ENCODE measurements at regions not wholly inside any gene's neighbourhood (a gene's known extent, or its start where the extent isn't known, plus 50 kb on each side); places are given as distances from the start of the nearest gene placed in this dataset.

DNA sequence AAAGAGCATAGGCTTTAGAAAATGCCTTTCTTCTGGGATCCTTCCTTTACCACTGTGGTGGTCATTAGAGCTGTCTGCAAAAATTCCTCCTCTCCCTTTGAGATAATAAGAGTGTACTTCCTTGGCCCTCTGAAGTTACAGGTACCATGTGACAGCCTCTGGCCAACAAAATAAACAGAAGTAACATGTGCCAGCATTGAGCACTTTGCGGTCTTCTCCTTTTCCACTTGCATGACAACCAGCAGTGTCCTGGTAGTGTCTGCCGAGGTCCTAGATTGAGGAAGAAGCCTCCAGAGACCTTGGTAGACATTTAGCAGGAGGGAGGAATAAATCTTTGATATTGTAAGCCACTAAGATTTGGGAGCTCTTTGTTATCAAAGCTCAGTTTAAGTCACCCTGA, 87.5 kb upstream of the ARID1B start:
- no peak overlapping the region for H3K4me2 ChIP-seq (ENCODE audit: low read length, poor library complexity, severe bottlenecking)
- H3K79me1 ChIP-seq (replicated peaks; ENCODE audit: low read length, poor library complexity, severe bottlenecking): no peaks in the 10 kb centered on the region
- no peak overlapping the region for H3K18ac ChIP-seq (ENCODE audit: low read depth in 1 of 2, low read length in 2 of 2)
- H2BK5ac ChIP-seq (ENCODE audit: low read depth, low read length, poor library complexity, severe bottlenecking): no peak overlapping the region
- H3K4ac ChIP-seq (ENCODE audit: low read depth in 1 of 2, low read length in 2 of 2): no peak overlapping the region
- peaks cover 3% of the 10 kb centered on the region for H3K4me1 ChIP-seq (ENCODE audit: control insufficient read depth, insufficient read depth, low read depth, low read length)
- H3K4me3 ChIP-seq (ENCODE audit: insufficient read depth in 1 of 2, low read depth in 1 of 2, low read length in 2 of 2): no peak overlapping the region
- no peak overlapping the region for H3K27ac ChIP-seq (ENCODE audit: low read length, poor library complexity, severe bottlenecking)
- H3K14ac ChIP-seq (ENCODE audit: low read length in 2 of 2): no peak overlapping the region
- H2BK12ac ChIP-seq (ENCODE audit: low read length in 2 of 2): no peak overlapping the region
- H2AFZ ChIP-seq (ENCODE audit: low read depth, low read length): no peak overlapping the region
- no peak overlapping the region for H3K9ac ChIP-seq (ENCODE audit: low read length)
- no peak overlapping the region for H3K23ac ChIP-seq (ENCODE audit: low read length in 2 of 2)
- no peaks in the 10 kb centered on the region for H3K9me3 ChIP-seq (ENCODE audit: control insufficient read depth, low read length)
- DNase-seq: no peak
- WGBS: 70% methylated on average over 2 of the region's 2 CpGs
- H2AK5ac ChIP-seq (ENCODE audit: low read length, severe bottlenecking): no peak overlapping the region
- no peak overlapping the region for H4K8ac ChIP-seq (ENCODE audit: low read length)
- no peak overlapping the region for H4K91ac ChIP-seq (ENCODE audit: low read length)
- H3K36me3 ChIP-seq (ENCODE audit: control insufficient read depth in 1 of 2, insufficient read depth in 2 of 2, low read depth in 1 of 2, low read length in 2 of 2): no peaks in the 10 kb centered on the region
- H2BK15ac ChIP-seq (ENCODE audit: low read depth, poor library complexity, severe bottlenecking): no peak overlapping the region
- H2BK120ac ChIP-seq (ENCODE audit: low read depth, low read length): no peak overlapping the region
- no peaks in the 10 kb centered on the region for H3K27me3 ChIP-seq (ENCODE audit: control insufficient read depth in 1 of 2, insufficient read depth in 1 of 2, low read length in 2 of 2)

DNA sequence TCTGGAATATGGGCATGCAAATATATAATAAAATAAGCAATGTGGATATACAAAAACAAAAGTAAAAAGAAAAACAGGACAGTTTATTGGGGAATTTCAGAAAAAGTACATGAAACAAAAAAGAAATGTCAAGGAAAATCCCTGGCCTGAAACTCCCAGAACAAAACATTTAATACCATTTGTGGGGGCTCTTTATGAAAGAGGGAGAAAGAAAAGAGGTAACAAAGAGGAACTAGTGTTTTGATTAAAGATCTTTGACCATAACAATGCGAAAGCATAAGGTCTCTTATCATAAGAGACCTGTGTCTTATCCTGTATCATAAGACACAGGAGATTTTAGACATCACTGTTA, 88.6 kb upstream of the ARID1B start:
- Histone ChIP-seq H3K27me3 (ENCODE audit: control insufficient read depth in 1 of 2, insufficient read depth in 1 of 2, low read length in 2 of 2) (no peaks in the 10 kb centered on the region), H3K27ac (ENCODE audit: low read length, poor library complexity, severe bottlenecking) (no peak overlapping the region), H2BK120ac (ENCODE audit: low read depth, low read length) (no peak overlapping the region), H2AK5ac (ENCODE audit: low read length, severe bottlenecking) (no peak overlapping the region), H3K18ac (ENCODE audit: low read depth in 1 of 2, low read length in 2 of 2) (no peak overlapping the region), H2BK12ac (ENCODE audit: low read length in 2 of 2) (no peak overlapping the region), H2BK15ac (ENCODE audit: low read depth, poor library complexity, severe bottlenecking) (no peak overlapping the region), H3K14ac (ENCODE audit: low read length in 2 of 2) (no peak overlapping the region), H2BK5ac (ENCODE audit: low read depth, low read length, poor library complexity, severe bottlenecking) (no peak overlapping the region), H3K9ac (ENCODE audit: low read length) (peak overlapping the region; percentile 91), H3K79me1 (replicated peaks; ENCODE audit: low read length, poor library complexity, severe bottlenecking) (no peaks in the 10 kb centered on the region), H3K23ac (ENCODE audit: low read length in 2 of 2) (no peak overlapping the region), H3K4me1 (ENCODE audit: control insufficient read depth, insufficient read depth, low read depth, low read length) (peaks cover 3% of the 10 kb centered on the region), H3K9me3 (ENCODE audit: control insufficient read depth, low read length) (no peaks in the 10 kb centered on the region), H3K4me2 (ENCODE audit: low read length, poor library complexity, severe bottlenecking) (no peak overlapping the region), H3K4me3 (ENCODE audit: insufficient read depth in 1 of 2, low read depth in 1 of 2, low read length in 2 of 2) (no peak overlapping the region), H4K8ac (ENCODE audit: low read length) (no peak overlapping the region), H4K91ac (ENCODE audit: low read length) (no peak overlapping the region), H3K36me3 (ENCODE audit: control insufficient read depth in 1 of 2, insufficient read depth in 2 of 2, low read depth in 1 of 2, low read length in 2 of 2) (no peaks in the 10 kb centered on the region), H3K4ac (ENCODE audit: low read depth in 1 of 2, low read length in 2 of 2) (no peak overlapping the region), H2AFZ (ENCODE audit: low read depth, low read length) (no peak overlapping the region)
- no peak for DNase-seq
- 100% methylated on average over 1 of the region's 1 CpG for WGBS

DNA sequence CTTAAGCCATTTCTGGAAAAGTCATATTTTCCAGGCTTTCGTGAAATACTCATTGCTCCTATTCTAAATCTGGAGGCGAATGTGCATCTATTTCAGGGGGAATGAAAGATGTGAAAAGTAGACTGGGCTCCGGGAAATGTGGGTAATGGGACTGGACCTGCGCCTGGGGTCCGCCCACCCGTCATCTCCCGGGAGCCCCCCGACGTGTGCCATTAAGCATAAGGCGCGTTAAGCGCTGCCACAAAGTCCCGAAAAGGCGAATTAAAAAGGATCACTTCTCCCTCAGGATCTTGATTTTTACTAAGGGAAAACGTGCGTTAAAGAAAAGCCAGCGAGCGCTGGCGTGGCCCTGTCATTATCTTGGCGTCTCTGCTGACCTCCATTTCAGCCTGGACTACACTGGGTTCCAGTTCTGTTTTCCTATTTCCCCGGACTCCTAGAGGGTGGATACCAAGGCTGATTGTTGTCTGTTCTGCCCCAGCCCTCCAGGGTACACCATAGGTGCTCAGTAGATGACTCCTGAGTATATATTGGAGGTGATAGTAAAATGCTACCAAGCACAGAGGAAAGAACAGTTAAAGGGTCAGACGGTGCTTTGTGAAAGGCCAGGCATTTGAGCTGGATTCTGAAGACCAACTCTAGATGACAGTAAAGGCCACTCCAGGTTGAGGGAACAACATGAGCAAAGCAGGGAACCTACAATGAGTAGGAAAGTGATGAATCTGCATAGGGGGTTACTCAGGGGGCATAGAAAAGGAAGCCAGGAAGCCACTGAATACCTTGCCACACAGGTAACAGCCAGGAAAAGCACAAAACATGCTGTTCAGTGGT, 89.2 kb upstream of the ARID1B start:
- Histone ChIP-seq H3K9me3 (ENCODE audit: control insufficient read depth, low read length) (no peaks in the 10 kb centered on the region), H3K4ac (ENCODE audit: low read depth in 1 of 2, low read length in 2 of 2) (peak overlapping the region; percentile 69 to 83), H3K4me3 (ENCODE audit: insufficient read depth in 1 of 2, low read depth in 1 of 2, low read length in 2 of 2) (peak overlapping the region; percentile 67 to 84), H2AFZ (ENCODE audit: low read depth, low read length) (peak overlapping the region; percentile 56), H2BK12ac (ENCODE audit: low read length in 2 of 2) (no peak overlapping the region), H3K14ac (ENCODE audit: low read length in 2 of 2) (peak overlapping the region in 1 of 2 experiments; percentile 49), H3K9ac (ENCODE audit: low read length) (peak overlapping the region; percentile 91), H4K8ac (ENCODE audit: low read length) (peak overlapping the region; percentile 93), H3K23ac (ENCODE audit: low read length in 2 of 2) (no peak overlapping the region), H3K18ac (ENCODE audit: low read depth in 1 of 2, low read length in 2 of 2) (peak overlapping the region; percentile 30 to 83), H3K27ac (ENCODE audit: low read length, poor library complexity, severe bottlenecking) (peak overlapping the region; percentile 92), H2BK120ac (ENCODE audit: low read depth, low read length) (no peak overlapping the region), H2BK5ac (ENCODE audit: low read depth, low read length, poor library complexity, severe bottlenecking) (no peak overlapping the region), H4K91ac (ENCODE audit: low read length) (peak overlapping the region; percentile 63), H3K36me3 (ENCODE audit: control insufficient read depth in 1 of 2, insufficient read depth in 2 of 2, low read depth in 1 of 2, low read length in 2 of 2) (no peaks in the 10 kb centered on the region), H3K27me3 (ENCODE audit: control insufficient read depth in 1 of 2, insufficient read depth in 1 of 2, low read length in 2 of 2) (no peaks in the 10 kb centered on the region), H3K79me1 (replicated peaks; ENCODE audit: low read length, poor library complexity, severe bottlenecking) (no peaks in the 10 kb centered on the region), H3K4me2 (ENCODE audit: low read length, poor library complexity, severe bottlenecking) (peak overlapping the region; percentile 92), H2BK15ac (ENCODE audit: low read depth, poor library complexity, severe bottlenecking) (no peak overlapping the region), H2AK5ac (ENCODE audit: low read length, severe bottlenecking) (no peak overlapping the region), H3K4me1 (ENCODE audit: control insufficient read depth, insufficient read depth, low read depth, low read length) (peaks cover 3% of the 10 kb centered on the region)
- peak; percentile 62 for DNase-seq
- 5% methylated on average over 21 of the region's 22 CpGs for WGBS

DNA sequence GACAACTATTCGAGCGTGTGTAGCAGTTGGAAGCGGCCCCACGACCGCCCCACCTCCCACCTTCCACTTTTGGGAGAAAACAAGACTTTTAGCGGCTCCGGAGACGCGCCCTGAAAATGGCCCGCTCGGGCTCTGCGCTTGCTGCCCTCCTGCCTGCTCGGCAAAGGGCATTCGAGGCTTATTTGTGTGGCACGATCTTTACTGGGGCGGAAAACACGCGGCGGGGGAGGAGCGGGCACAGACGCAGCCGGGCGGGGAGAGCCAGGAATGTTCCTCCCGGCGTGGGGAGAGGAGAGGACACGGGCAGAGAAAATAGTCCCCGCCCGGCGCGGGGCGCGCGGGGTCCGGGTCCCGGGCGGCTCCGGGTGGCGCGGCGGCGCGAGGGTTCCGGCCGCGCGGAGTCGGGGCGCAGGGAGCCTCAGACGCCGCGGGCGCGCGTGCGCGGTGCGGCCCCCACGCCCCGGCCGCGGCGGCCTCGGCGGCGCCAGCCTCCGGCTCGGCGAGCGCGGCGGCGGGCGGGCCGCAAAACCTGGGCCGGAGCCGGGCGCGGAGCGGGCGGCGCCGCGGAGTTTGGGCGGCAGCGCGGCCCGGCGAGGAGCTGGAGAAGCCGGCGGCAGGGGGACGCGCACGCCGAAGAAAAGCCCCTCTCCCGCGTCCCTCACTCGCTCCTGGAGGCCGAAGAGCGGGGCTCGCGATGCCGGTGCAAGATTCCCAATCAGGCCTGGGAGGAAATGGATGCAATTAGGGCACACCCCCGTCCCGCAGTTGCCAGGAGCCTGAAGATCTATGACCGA, 90.0 kb upstream of the ARID1B start:
- peak overlapping the region; percentile 92 for H4K91ac ChIP-seq (ENCODE audit: low read length)
- H2AK5ac ChIP-seq (ENCODE audit: low read length, severe bottlenecking): no peak overlapping the region
- no peaks in the 10 kb centered on the region for H3K79me1 ChIP-seq (replicated peaks; ENCODE audit: low read length, poor library complexity, severe bottlenecking)
- peak overlapping the region in 1 of 2 experiments; percentile 96 for H3K14ac ChIP-seq (ENCODE audit: low read length in 2 of 2)
- peak overlapping the region in 1 of 2 experiments; percentile 83 for H2BK12ac ChIP-seq (ENCODE audit: low read length in 2 of 2)
- peak overlapping the region; percentile 94 for H4K8ac ChIP-seq (ENCODE audit: low read length)
- H3K18ac ChIP-seq (ENCODE audit: low read depth in 1 of 2, low read length in 2 of 2): peak overlapping the region; percentile 95 to 98
- H3K9ac ChIP-seq (ENCODE audit: low read length): peak overlapping the region; percentile 94
- H3K27ac ChIP-seq (ENCODE audit: low read length, poor library complexity, severe bottlenecking): peak overlapping the region; percentile 100
- peak overlapping the region in 1 of 2 experiments; percentile 45 for H3K23ac ChIP-seq (ENCODE audit: low read length in 2 of 2)
- peak overlapping the region; percentile 76 to 84 for H3K4me3 ChIP-seq (ENCODE audit: insufficient read depth in 1 of 2, low read depth in 1 of 2, low read length in 2 of 2)
- H2AFZ ChIP-seq (ENCODE audit: low read depth, low read length): peak overlapping the region; percentile 93
- no peaks in the 10 kb centered on the region for H3K27me3 ChIP-seq (ENCODE audit: control insufficient read depth in 1 of 2, insufficient read depth in 1 of 2, low read length in 2 of 2)
- H2BK5ac ChIP-seq (ENCODE audit: low read depth, low read length, poor library complexity, severe bottlenecking): peak overlapping the region; percentile 98
- peak overlapping the region; percentile 55 for H2BK15ac ChIP-seq (ENCODE audit: low read depth, poor library complexity, severe bottlenecking)
- WGBS: under 1% methylated on average over 56 of the region's 105 CpGs
- no peaks in the 10 kb centered on the region for H3K9me3 ChIP-seq (ENCODE audit: control insufficient read depth, low read length)
- peak overlapping the region; percentile 92 for H3K4me2 ChIP-seq (ENCODE audit: low read length, poor library complexity, severe bottlenecking)
- H3K4ac ChIP-seq (ENCODE audit: low read depth in 1 of 2, low read length in 2 of 2): peak overlapping the region; percentile 97
- H3K4me1 ChIP-seq (ENCODE audit: control insufficient read depth, insufficient read depth, low read depth, low read length): peaks cover 3% of the 10 kb centered on the region
- H2BK120ac ChIP-seq (ENCODE audit: low read depth, low read length): peak overlapping the region; percentile 50
- no peaks in the 10 kb centered on the region for H3K36me3 ChIP-seq (ENCODE audit: control insufficient read depth in 1 of 2, insufficient read depth in 2 of 2, low read depth in 1 of 2, low read length in 2 of 2)
- peak; percentile 90 for DNase-seq
